Upper lobe of right lung (tissue), 1 donor: ENCODE measurements at regions not wholly inside any gene's neighbourhood (a gene's known extent, or its start where the extent isn't known, plus 50 kb on each side); places are given as distances from the start of the nearest gene placed in this dataset.

ENCODE experiments used
- ATAC-seq: fragments of 200-7000 bp; cut with Tn5 transposase; one replicate; pipeline ENCODE4 v1.9.1; 2020; ENCODE audit warnings: mild to moderate bottlenecking, moderate library complexity
- DNase-seq: peaks from one replicate; pipeline ENCODE4 v3.0.0-alpha.2; 2020
- H3K27ac ChIP-seq: fragments of 200-600 bp; one replicate; pipeline ENCODE4 v1.8.0; 2022
- H3K27me3 ChIP-seq: fragments of 200-600 bp; one replicate; pipeline ENCODE4 v1.8.0; 2022; ENCODE audit warnings: mild to moderate bottlenecking
- H3K36me3 ChIP-seq: fragments of 200-600 bp; one replicate; pipeline ENCODE4 v1.8.0; 2022
- H3K4me1 ChIP-seq: fragments of 200-600 bp; one replicate; pipeline ENCODE4 v1.8.0; 2022
- H3K4me3 ChIP-seq: fragments of 200-600 bp; one replicate; pipeline ENCODE4 v1.8.0; 2022; ENCODE audit warnings: mild to moderate bottlenecking
- H3K9me3 ChIP-seq: fragments of 200-600 bp; one replicate; pipeline ENCODE4 v1.8.0; 2022
- intact Hi-C: fragments of 100-400 bp; cut with DNase I; formaldehyde crosslinking; loops from one replicate; pipeline ENCODE4 v1.11.0; 2022
- TF ChIP-seq, protein P1 (sequence below): fragments of 200-600 bp; IDR thresholded peaks from one replicate; pipeline ENCODE4 v1.8.0; 2022; ENCODE audit warnings: antibody characterized with exemption
- donor health status: DM: no; HTN: yes; CAD: no; lungs with severe emphysema.

- intact Hi-C loops = no loop called here
- TF ChIP-seq, protein P1, sequence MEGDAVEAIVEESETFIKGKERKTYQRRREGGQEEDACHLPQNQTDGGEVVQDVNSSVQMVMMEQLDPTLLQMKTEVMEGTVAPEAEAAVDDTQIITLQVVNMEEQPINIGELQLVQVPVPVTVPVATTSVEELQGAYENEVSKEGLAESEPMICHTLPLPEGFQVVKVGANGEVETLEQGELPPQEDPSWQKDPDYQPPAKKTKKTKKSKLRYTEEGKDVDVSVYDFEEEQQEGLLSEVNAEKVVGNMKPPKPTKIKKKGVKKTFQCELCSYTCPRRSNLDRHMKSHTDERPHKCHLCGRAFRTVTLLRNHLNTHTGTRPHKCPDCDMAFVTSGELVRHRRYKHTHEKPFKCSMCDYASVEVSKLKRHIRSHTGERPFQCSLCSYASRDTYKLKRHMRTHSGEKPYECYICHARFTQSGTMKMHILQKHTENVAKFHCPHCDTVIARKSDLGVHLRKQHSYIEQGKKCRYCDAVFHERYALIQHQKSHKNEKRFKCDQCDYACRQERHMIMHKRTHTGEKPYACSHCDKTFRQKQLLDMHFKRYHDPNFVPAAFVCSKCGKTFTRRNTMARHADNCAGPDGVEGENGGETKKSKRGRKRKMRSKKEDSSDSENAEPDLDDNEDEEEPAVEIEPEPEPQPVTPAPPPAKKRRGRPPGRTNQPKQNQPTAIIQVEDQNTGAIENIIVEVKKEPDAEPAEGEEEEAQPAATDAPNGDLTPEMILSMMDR = no peak
- no peak for DNase-seq
- Histone ChIP-seq H3K9me3 (no peaks in the 10 kb centered on the region), H3K36me3 (no peaks in the 10 kb centered on the region), H3K4me3 (no peak overlapping the region), H3K4me1 (no peaks in the 10 kb centered on the region), H3K27ac (no peak overlapping the region), H3K27me3 (no peaks in the 10 kb centered on the region)
- no peak for ATAC-seq
Observed at GRCh38 chr11:103709371-103709770, 327.1 kb upstream of the DDI1 start.

DNA sequence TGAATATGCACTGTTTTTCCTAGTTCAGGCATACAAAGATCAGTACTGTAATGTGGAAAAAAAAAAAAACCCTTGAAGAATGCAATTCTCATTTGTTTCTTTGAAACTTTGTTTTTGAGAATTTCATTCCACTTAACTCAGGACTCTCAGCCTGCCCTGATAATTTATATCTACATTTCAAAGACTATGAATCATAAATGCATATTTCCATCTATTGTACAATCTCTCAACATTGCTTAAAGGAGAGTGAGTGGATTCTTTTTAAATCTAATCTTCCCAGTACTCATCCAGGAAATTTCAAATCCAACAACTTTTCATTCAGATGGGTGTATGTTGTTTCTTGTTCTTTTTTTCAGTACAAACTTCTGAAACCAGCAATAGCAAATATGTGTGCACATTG, 322.2 kb upstream of the DDI1 start:
- no peak overlapping the region for H3K4me3 ChIP-seq
- H3K36me3 ChIP-seq = no peaks in the 10 kb centered on the region
- H3K27me3 ChIP-seq = no peaks in the 10 kb centered on the region
- intact Hi-C loops = no loop called here
- H3K9me3 ChIP-seq = no peaks in the 10 kb centered on the region
- DNase-seq (no peak), ATAC-seq (no peak)
- no peaks in the 10 kb centered on the region for H3K4me1 ChIP-seq
- H3K27ac ChIP-seq = no peak overlapping the region
- TF ChIP-seq, protein P1 = no peak

DNA sequence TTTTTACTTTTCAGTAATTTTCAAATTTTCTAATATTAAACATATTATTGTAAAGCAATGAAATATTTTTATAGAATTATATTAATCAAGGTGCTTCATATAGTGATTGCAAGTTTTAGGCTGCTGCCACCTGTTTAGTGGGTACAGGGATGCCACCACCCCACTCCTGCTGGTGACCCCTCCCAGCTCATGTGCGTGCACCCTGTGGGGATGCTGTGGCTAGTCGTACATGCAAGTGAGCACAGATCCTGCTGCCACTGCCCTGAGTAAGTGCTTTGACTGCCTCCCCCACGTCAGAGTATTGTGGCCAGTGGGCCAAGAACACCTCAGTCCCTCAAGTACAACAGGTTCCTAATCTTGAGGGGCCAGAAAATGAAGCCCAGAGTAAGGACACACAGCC, 320.1 kb upstream of the DDI1 start:
- DNase-seq = no peak
- ATAC-seq = no peak
- Histone ChIP-seq H3K4me3 (no peak overlapping the region), H3K27ac (no peak overlapping the region), H3K27me3 (no peaks in the 10 kb centered on the region), H3K4me1 (no peaks in the 10 kb centered on the region), H3K9me3 (no peaks in the 10 kb centered on the region), H3K36me3 (no peaks in the 10 kb centered on the region)
- intact Hi-C loops = no loop called here
- TF ChIP-seq, protein P1 = no peak

DNA sequence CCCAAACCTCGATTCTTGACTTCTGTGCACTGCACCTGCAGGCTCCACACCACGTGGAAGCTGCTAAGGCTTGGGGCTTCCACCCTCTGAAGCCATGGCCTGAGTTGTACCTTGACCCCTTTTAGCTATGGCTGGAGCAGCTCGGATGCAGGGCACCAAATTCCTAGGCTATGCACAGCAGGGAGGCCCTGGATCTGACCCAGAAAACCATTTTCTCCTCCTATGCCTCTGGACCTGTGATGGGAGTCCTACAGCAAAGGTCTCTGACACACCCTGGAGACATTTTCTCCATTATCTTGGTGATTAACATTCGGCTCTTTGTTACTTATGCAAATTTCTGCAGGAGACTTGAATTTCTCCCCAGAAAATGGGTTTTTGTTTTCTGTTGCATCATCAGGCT, 309.2 kb upstream of the DDI1 start:
- no peak for ATAC-seq

DNA sequence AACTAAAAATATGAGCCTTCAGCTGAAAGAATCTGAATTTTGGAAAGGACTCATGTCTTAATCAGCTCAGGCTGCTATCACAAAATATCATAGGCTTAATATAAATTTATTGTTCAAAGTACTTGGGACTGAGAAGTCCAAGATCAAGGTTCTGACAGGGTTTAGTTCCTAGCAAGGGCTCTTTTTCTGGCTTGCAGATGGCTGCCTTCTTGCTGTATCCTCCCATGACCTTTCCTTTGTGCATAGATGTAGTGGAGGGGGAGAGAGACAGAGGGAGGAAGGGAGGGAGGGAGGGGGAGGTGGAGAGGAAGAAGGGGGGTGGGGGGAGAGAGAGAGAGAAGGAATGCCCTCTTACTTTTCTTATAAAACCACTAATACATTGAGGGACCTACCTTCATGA, 306.8 kb upstream of the DDI1 start:
- Histone ChIP-seq H3K4me3 (no peak overlapping the region), H3K36me3 (no peaks in the 10 kb centered on the region), H3K27me3 (no peaks in the 10 kb centered on the region), H3K27ac (no peak overlapping the region), H3K9me3 (no peaks in the 10 kb centered on the region), H3K4me1 (no peaks in the 10 kb centered on the region)
- ATAC-seq (no peak), DNase-seq (no peak)
- intact Hi-C loops = no loop called here
- TF ChIP-seq, protein P1 = no peak

More for the DNA sequence above, 309.2 kb upstream of the DDI1 start:
- no peaks in the 10 kb centered on the region for H3K27me3 ChIP-seq
- H3K36me3 ChIP-seq = no peaks in the 10 kb centered on the region
- TF ChIP-seq, protein P1 = no peak
- no peak overlapping the region for H3K27ac ChIP-seq
- H3K4me3 ChIP-seq = no peak overlapping the region
- intact Hi-C loops = no loop called here
- no peak for DNase-seq
- no peaks in the 10 kb centered on the region for H3K4me1 ChIP-seq
- no peaks in the 10 kb centered on the region for H3K9me3 ChIP-seq

DNA sequence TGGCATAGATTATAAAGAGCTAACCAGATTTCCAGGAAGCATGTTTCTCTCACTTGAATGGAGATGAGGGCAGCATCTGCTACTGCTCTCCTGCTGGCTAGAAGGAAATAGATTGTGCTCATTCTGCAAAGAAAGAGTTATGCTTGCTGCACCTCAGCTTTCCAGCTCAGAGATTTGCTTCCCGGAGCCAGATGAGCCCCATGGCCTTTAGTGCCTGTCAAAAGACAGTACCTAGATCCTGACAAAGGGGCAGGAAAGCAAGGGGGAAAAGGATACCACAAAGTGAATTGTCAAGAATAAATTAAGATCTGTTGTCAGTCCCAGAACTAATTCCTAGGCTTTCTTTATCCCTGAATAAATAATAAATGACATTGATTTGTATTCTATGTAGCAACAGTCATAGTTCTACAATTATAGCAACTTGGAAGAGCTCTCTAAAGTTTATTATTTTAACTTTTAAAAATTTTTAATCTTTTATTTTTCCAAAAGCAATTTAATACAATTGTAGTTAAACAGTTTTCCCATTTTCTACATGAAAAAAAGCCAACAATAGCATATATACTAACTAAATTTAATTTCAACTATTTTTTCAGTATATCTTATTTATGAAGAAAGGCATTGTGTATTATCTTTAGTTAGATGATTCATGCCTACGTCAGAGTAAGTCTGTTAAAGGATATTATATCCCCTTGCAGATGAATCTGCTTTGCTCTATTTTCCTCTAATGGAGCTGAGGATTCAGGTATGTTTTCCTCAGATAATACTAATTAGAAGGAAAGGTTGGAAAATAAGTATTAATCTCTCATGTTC, 306.1 kb upstream of the DDI1 start:
- no peak overlapping the region for H3K27ac ChIP-seq
- no peak for ATAC-seq
- no peaks in the 10 kb centered on the region for H3K27me3 ChIP-seq
- H3K9me3 ChIP-seq = no peaks in the 10 kb centered on the region
- intact Hi-C loops = no loop called here
- H3K36me3 ChIP-seq = no peaks in the 10 kb centered on the region
- no peak overlapping the region for H3K4me3 ChIP-seq
- DNase-seq = no peak
- no peaks in the 10 kb centered on the region for H3K4me1 ChIP-seq
- TF ChIP-seq, protein P1 = no peak
